ENCODE measurements at regions not wholly inside any gene's neighbourhood (a gene's known extent, or its start where the extent isn't known, plus 50 kb on each side); places are given as distances from the start of the nearest gene placed in this dataset.
"Not testable (repeated sequence)": the region's sequence is repeated elsewhere in the genome, so short reads cannot be mapped to it uniquely, and the experiment has no call there.

DNA sequence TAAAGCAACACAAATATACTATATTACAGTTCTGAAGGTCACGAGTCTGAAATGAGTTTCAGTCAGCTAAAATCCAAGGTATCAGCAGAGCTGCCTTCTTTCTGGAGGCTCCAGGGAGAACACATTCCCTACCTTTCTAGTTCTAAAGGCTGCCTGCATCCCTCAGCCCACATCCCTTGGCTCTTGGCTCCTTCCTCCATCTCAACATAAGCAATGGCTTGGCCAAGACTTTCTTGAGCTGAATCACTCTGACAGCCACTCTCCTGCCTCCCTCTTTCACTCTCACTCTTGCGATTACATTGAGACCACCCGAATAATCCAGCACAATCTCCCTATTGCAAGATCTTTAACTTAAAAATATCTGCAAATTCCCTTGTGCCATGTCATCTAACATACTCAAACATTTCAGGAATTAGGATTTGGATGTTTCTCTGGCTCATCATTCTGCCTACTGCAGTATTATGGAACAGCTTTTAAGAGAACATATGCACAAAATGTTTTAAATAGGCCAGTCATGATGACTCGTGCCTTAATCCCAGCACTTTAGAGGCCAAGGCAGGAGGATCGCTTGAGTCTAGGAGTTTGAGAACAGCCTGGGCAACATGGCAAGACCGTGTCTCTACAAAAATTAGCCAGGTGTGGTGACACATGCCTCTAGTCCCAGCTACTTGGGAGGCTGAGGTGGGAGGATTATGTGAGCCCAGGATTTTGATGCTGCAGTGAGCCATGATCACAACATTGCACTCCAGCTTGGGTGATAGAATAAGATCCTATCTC lies 144.2 kb upstream of the VSTM2A start:
- Histone ChIP-seq H3K4me1 (ENCODE audit: control insufficient read depth, insufficient read depth, low read length) (no peaks in the 10 kb centered on the region), H3K9me3 (ENCODE audit: control insufficient read depth, insufficient read depth, low read length) (no peaks in the 10 kb centered on the region), H3K27ac (ENCODE audit: low read length) (no peak overlapping the region), H3K4me3 (ENCODE audit: low read length) (no peak overlapping the region), H3K27me3 (ENCODE audit: control insufficient read depth, insufficient read depth, low read length) (no peaks in the 10 kb centered on the region), H3K36me3 (ENCODE audit: control insufficient read depth, insufficient read depth, low read length) (no peaks in the 10 kb centered on the region)
- no peak for DNase-seq (ENCODE audit: low read depth, low spot score)
- WGBS (ENCODE audit: insufficient coverage, insufficient read length), result no CpG with 5 or more reads among the region's 6 CpGs

- H3K36me3 ChIP-seq (ENCODE audit: control insufficient read depth, insufficient read depth, low read length), result no peaks in the 10 kb centered on the region
- no peaks in the 10 kb centered on the region for H3K9me3 ChIP-seq (ENCODE audit: control insufficient read depth, insufficient read depth, low read length)
- H3K4me1 ChIP-seq (ENCODE audit: control insufficient read depth, insufficient read depth, low read length), result no peaks in the 10 kb centered on the region
- no peaks in the 10 kb centered on the region for H3K27me3 ChIP-seq (ENCODE audit: control insufficient read depth, insufficient read depth, low read length)
- H3K27ac ChIP-seq (ENCODE audit: low read length), result no peak overlapping the region
- DNase-seq (ENCODE audit: low read depth, low spot score), result no peak
- WGBS (ENCODE audit: insufficient coverage, insufficient read length), result no CpG with 5 or more reads among the region's 5 CpGs
- no peak overlapping the region for H3K4me3 ChIP-seq (ENCODE audit: low read length)
These were observed 143.3 kb upstream of the VSTM2A start for GRCh38 chr7:54398863-54399262.

- H3K36me3 ChIP-seq (ENCODE audit: control insufficient read depth, insufficient read depth, low read length), result no peaks in the 10 kb centered on the region
- H3K4me1 ChIP-seq (ENCODE audit: control insufficient read depth, insufficient read depth, low read length), result no peaks in the 10 kb centered on the region
- H3K27me3 ChIP-seq (ENCODE audit: control insufficient read depth, insufficient read depth, low read length), result no peaks in the 10 kb centered on the region
- no CpG with 5 or more reads among the region's 3 CpGs for WGBS (ENCODE audit: insufficient coverage, insufficient read length)
- no peak for DNase-seq (ENCODE audit: low read depth, low spot score)
- no peaks in the 10 kb centered on the region for H3K9me3 ChIP-seq (ENCODE audit: control insufficient read depth, insufficient read depth, low read length)
- H3K27ac ChIP-seq (ENCODE audit: low read length), result no peak overlapping the region
- no peak overlapping the region for H3K4me3 ChIP-seq (ENCODE audit: low read length)
These were observed 132.3 kb upstream of the VSTM2A start for GRCh38 chr7:54409917-54410316.

GRCh38 chr7:54416678-54417077 lies 125.5 kb upstream of the VSTM2A start:
- H3K4me1 ChIP-seq (ENCODE audit: control insufficient read depth, insufficient read depth, low read length), result peaks cover 2% of the 10 kb centered on the region
- no CpG with 5 or more reads among the region's 3 CpGs for WGBS (ENCODE audit: insufficient coverage, insufficient read length)
- no peaks in the 10 kb centered on the region for H3K27me3 ChIP-seq (ENCODE audit: control insufficient read depth, insufficient read depth, low read length)

GRCh38 chr7:54419209-54419608 lies 123.0 kb upstream of the VSTM2A start:
- H3K36me3 ChIP-seq (ENCODE audit: control insufficient read depth, insufficient read depth, low read length), result no peaks in the 10 kb centered on the region
- H3K9me3 ChIP-seq (ENCODE audit: control insufficient read depth, insufficient read depth, low read length), result no peaks in the 10 kb centered on the region
- H3K27ac ChIP-seq (ENCODE audit: low read length), result no peak overlapping the region
- no peaks in the 10 kb centered on the region for H3K27me3 ChIP-seq (ENCODE audit: control insufficient read depth, insufficient read depth, low read length)
- no peak overlapping the region for H3K4me3 ChIP-seq (ENCODE audit: low read length)
- DNase-seq (ENCODE audit: low read depth, low spot score), result peak; percentile 27
- WGBS (ENCODE audit: insufficient coverage, insufficient read length), result no CpG with 5 or more reads among the region's 15 CpGs
- peaks cover 2% of the 10 kb centered on the region for H3K4me1 ChIP-seq (ENCODE audit: control insufficient read depth, insufficient read depth, low read length)

More at GRCh38 chr7:54416678-54417077, 125.5 kb upstream of the VSTM2A start:
- no peak for DNase-seq (ENCODE audit: low read depth, low spot score)
- Histone ChIP-seq H3K4me3 (ENCODE audit: low read length) (no peak overlapping the region), H3K9me3 (ENCODE audit: control insufficient read depth, insufficient read depth, low read length) (no peaks in the 10 kb centered on the region), H3K36me3 (ENCODE audit: control insufficient read depth, insufficient read depth, low read length) (no peaks in the 10 kb centered on the region), H3K27ac (ENCODE audit: low read length) (no peak overlapping the region)

DNA sequence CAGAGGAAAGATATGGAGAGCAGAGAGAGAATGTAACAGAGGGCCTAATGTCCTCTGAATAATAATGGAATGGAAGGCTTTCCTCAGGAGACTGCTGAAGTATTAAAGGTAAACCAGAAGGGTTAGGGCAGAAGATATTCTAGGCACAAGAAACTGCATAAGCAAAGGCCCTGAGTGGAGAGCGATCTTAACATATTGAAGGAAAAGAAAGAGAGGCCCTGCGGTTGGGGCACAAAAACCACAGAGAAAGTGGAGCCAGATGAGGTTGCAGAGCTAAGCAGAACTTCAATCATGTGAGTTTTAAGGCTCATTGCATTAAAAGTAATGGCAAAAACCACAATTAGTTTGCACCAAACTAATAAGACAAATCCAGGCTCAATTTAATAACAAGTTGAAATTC lies 115.8 kb upstream of the VSTM2A start:
- no CpG with 5 or more reads among the region's 2 CpGs for WGBS (ENCODE audit: insufficient coverage, insufficient read length)
- Histone ChIP-seq H3K9me3 (ENCODE audit: control insufficient read depth, insufficient read depth, low read length) (no peaks in the 10 kb centered on the region), H3K36me3 (ENCODE audit: control insufficient read depth, insufficient read depth, low read length) (no peaks in the 10 kb centered on the region), H3K27ac (ENCODE audit: low read length) (no peak overlapping the region), H3K4me3 (ENCODE audit: low read length) (no peak overlapping the region), H3K4me1 (ENCODE audit: control insufficient read depth, insufficient read depth, low read length) (no peaks in the 10 kb centered on the region), H3K27me3 (ENCODE audit: control insufficient read depth, insufficient read depth, low read length) (no peaks in the 10 kb centered on the region)
- no peak for DNase-seq (ENCODE audit: low read depth, low spot score)

DNA sequence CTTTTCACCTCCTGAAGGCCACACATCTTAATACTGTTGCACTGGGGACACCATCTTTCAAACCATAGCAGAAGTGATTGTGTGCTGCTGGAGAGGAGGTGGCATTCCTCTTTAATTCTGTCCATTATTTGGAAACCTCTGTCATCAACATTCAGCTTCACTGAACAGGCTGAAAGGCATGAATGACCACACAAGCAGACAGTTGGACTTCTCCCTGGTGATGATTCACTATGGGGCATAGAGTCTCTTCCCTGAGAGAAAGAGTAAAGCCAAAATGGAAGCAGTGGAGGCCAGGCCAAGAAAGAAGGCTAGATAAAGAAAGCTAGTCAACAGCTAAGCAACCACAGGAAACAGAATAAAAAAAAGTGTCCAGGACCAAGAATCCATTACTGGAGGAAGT lies 113.1 kb upstream of the VSTM2A start:
- Histone ChIP-seq H3K36me3 (ENCODE audit: control insufficient read depth, insufficient read depth, low read length) (no peaks in the 10 kb centered on the region), H3K27ac (ENCODE audit: low read length) (no peak overlapping the region), H3K9me3 (ENCODE audit: control insufficient read depth, insufficient read depth, low read length) (no peaks in the 10 kb centered on the region), H3K4me3 (ENCODE audit: low read length) (no peak overlapping the region), H3K27me3 (ENCODE audit: control insufficient read depth, insufficient read depth, low read length) (no peaks in the 10 kb centered on the region), H3K4me1 (ENCODE audit: control insufficient read depth, insufficient read depth, low read length) (no peaks in the 10 kb centered on the region)
- no peak for DNase-seq (ENCODE audit: low read depth, low spot score)

GRCh38 chr7:54439391-54439790 lies 102.8 kb upstream of the VSTM2A start:
- Histone ChIP-seq H3K27me3 (ENCODE audit: control insufficient read depth, insufficient read depth, low read length) (no peaks in the 10 kb centered on the region), H3K27ac (ENCODE audit: low read length) (no peak overlapping the region), H3K9me3 (ENCODE audit: control insufficient read depth, insufficient read depth, low read length) (no peaks in the 10 kb centered on the region), H3K4me1 (ENCODE audit: control insufficient read depth, insufficient read depth, low read length) (no peaks in the 10 kb centered on the region), H3K4me3 (ENCODE audit: low read length) (no peak overlapping the region), H3K36me3 (ENCODE audit: control insufficient read depth, insufficient read depth, low read length) (no peaks in the 10 kb centered on the region)
- no peak for DNase-seq (ENCODE audit: low read depth, low spot score)
- WGBS (ENCODE audit: insufficient coverage, insufficient read length), result 100% methylated on average over 1 of the region's 5 CpGs

- not testable (repeated sequence) for H3K27ac ChIP-seq (ENCODE audit: low read length); H3K4me1 ChIP-seq (ENCODE audit: control insufficient read depth, insufficient read depth, low read length); H3K9me3 ChIP-seq (ENCODE audit: control insufficient read depth, insufficient read depth, low read length); H3K27me3 ChIP-seq (ENCODE audit: control insufficient read depth, insufficient read depth, low read length); DNase-seq (ENCODE audit: low read depth, low spot score); H3K36me3 ChIP-seq (ENCODE audit: control insufficient read depth, insufficient read depth, low read length); H3K4me3 ChIP-seq (ENCODE audit: low read length)
- WGBS (ENCODE audit: insufficient coverage, insufficient read length), result no CpG with 5 or more reads among the region's 34 CpGs
These were observed 98.0 kb upstream of the VSTM2A start for GRCh38 chr7:54444046-54444686.

- H3K4me3 ChIP-seq (ENCODE audit: low read length); H3K27me3 ChIP-seq (ENCODE audit: control insufficient read depth, insufficient read depth, low read length); H3K4me1 ChIP-seq (ENCODE audit: control insufficient read depth, insufficient read depth, low read length); H3K36me3 ChIP-seq (ENCODE audit: control insufficient read depth, insufficient read depth, low read length); H3K9me3 ChIP-seq (ENCODE audit: control insufficient read depth, insufficient read depth, low read length); H3K27ac ChIP-seq (ENCODE audit: low read length); DNase-seq (ENCODE audit: low read depth, low spot score): not testable (repeated sequence)
- WGBS (ENCODE audit: insufficient coverage, insufficient read length), result no CpG with 5 or more reads among the region's 1 CpG
These were observed 89.0 kb upstream of the VSTM2A start for GRCh38 chr7:54453168-54453567.

DNA sequence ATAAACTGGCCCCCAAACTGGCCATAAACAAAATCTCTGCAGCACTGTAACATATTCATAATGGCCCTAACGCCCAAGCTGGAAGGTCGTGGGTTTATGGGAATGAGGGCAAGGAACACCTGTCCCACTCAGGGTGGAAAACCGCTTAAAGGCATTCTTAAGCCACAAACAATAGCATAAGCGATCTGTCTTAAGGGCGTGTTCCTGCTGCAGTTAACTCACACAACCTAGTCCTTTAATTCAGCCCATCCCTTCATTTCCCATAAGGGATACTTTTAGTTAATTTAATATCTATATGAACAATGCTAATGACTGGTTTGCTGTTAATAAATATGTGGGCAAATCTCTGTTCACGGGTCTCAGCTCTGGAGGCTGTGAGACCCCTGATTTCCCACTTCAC lies 87.5 kb upstream of the VSTM2A start:
- not testable (repeated sequence) for H3K4me1 ChIP-seq (ENCODE audit: control insufficient read depth, insufficient read depth, low read length); H3K9me3 ChIP-seq (ENCODE audit: control insufficient read depth, insufficient read depth, low read length); H3K36me3 ChIP-seq (ENCODE audit: control insufficient read depth, insufficient read depth, low read length); H3K4me3 ChIP-seq (ENCODE audit: low read length); H3K27ac ChIP-seq (ENCODE audit: low read length); H3K27me3 ChIP-seq (ENCODE audit: control insufficient read depth, insufficient read depth, low read length)
- WGBS (ENCODE audit: insufficient coverage, insufficient read length), result no CpG with 5 or more reads among the region's 6 CpGs
- peak; percentile 9 for DNase-seq (ENCODE audit: low read depth, low spot score)
